ENCODE measurements at regions not wholly inside any gene's neighbourhood (a gene's known extent, or its start where the extent isn't known, plus 50 kb on each side); places are given as distances from the start of the nearest gene placed in this dataset.

GRCh38 chr7:42587806-42588205, 324.1 kb downstream of the C7orf25 start:
- H3K27ac ChIP-seq (ENCODE audit: insufficient read length, low read depth, low read length) = no peak overlapping the region
- no peak overlapping the region; a peak in 1 of 7 replicates for H3K27ac Mint-ChIP-seq
- no peak overlapping the region; a peak in 1 of 5 replicates for H3K4me3 Mint-ChIP-seq
- no peaks in the 10 kb centered on the region for H3K4me1 Mint-ChIP-seq
- H3K56ac ChIP-seq (ENCODE audit: insufficient read length, low read depth, low read length) = no peak overlapping the region
- no CpG with 5 or more reads among the region's 3 CpGs for WGBS (ENCODE audit: extremely low coverage, insufficient read length, low lambda C conversion rate)
- no peaks in the 10 kb centered on the region; the same call in 1 of the 2 replicates for H3K27me3 Mint-ChIP-seq (ENCODE audit: low read depth)
- peaks cover 17 to 35% (median 27%) of the 10 kb centered on the region in 3 experiments for H3K36me3 Mint-ChIP-seq (ENCODE audit: insufficient read depth in 1 of 3, low read depth in 3 of 3)
- H3K14ac ChIP-seq (ENCODE audit: insufficient read depth, low read length) = no peak overlapping the region
- H3K9me3 ChIP-seq (ENCODE audit: control insufficient read depth, low read depth, low read length) = no peaks in the 10 kb centered on the region
- no peak overlapping the region for H2BK20ac ChIP-seq (ENCODE audit: low read depth, low read length, poor library complexity, severe bottlenecking)
- H3K4ac ChIP-seq (ENCODE audit: low read depth, low read length) = no peak overlapping the region
- H2AK5ac ChIP-seq (ENCODE audit: insufficient read length, low read length) = no peak overlapping the region
- H2BK12ac ChIP-seq (ENCODE audit: insufficient read length, low read depth, low read length) = no peak overlapping the region
- H2BK15ac ChIP-seq (ENCODE audit: low read depth, low read length) = no peak overlapping the region
- no peak overlapping the region for H4K91ac ChIP-seq (ENCODE audit: insufficient read length, low read depth, low read length)
- H3K23me2 ChIP-seq (ENCODE audit: insufficient read length, low read depth, low read length, poor library complexity, severe bottlenecking) = no peaks in the 10 kb centered on the region
- H4K5ac ChIP-seq (ENCODE audit: insufficient read length, low read depth, low read length) = no peak overlapping the region
- TF ChIP-seq CTCF (conservative IDR thresholded peaks at IDR 0.05) = no peak
- H2AFZ ChIP-seq (ENCODE audit: low read length) = no peak overlapping the region
- H3K18ac ChIP-seq (ENCODE audit: insufficient read length, low read depth, low read length) = no peak overlapping the region
- H3K23ac ChIP-seq (ENCODE audit: insufficient read length, low read depth, low read length) = no peak overlapping the region
- H4K20me1 ChIP-seq (ENCODE audit: control insufficient read depth, insufficient read depth, insufficient read length) = no peaks in the 10 kb centered on the region
- DNase-seq = no peak
- H3T11ph ChIP-seq (ENCODE audit: low read length) = no peak overlapping the region
- no peak overlapping the region for H3K9ac ChIP-seq (ENCODE audit: extremely low read depth, insufficient read length, low read length)
- no peak overlapping the region for H2BK5ac ChIP-seq (ENCODE audit: insufficient read length, low read length)
- no peaks in the 10 kb centered on the region for H3K79me1 ChIP-seq (ENCODE audit: insufficient read depth, low read depth, low read length, poor library complexity, severe bottlenecking)
- no peak overlapping the region for H2BK120ac ChIP-seq (ENCODE audit: low read depth, low read length, poor library complexity, severe bottlenecking)
- no peaks in the 10 kb centered on the region for H3K79me2 ChIP-seq (ENCODE audit: insufficient read depth, low read length)
- H3K27me3 ChIP-seq (ENCODE audit: insufficient read depth, low read length) = no peaks in the 10 kb centered on the region
- H4K8ac ChIP-seq (replicated peaks; ENCODE audit: insufficient read length, low read depth, low read length) = no peak overlapping the region
- peaks cover 32 to 51% of the 10 kb centered on the region in 2 experiments for H3K9me3 Mint-ChIP-seq
- H3K4me1 ChIP-seq (ENCODE audit: insufficient read depth, low read length) = no peaks in the 10 kb centered on the region
- H3K4me2 ChIP-seq (ENCODE audit: insufficient read depth, insufficient read length, low read length) = no peak overlapping the region
